Nephron (organoid): ENCODE measurements at regions not wholly inside any gene's neighbourhood (a gene's known extent, or its start where the extent isn't known, plus 50 kb on each side); places are given as distances from the start of the nearest gene placed in this dataset.
A peak's percentile ranks its signal among the peaks of the same experiment; 100 is the strongest.

ENCODE experiments used
- H3K27ac Mint-ChIP-seq, 3 experiments: 2 replicates each; pipeline ENCODE4 v1.8.0; 2020; ENCODE audit warnings: mixed read lengths in 3 of 3, mild to moderate bottlenecking in 2 of 3, moderate library complexity in 1 of 3
- H3K27me3 Mint-ChIP-seq: 2 replicates; pipeline ENCODE4 v1.8.0; 2021; ENCODE audit warnings: low read depth, mild to moderate bottlenecking, moderate library complexity, mixed read lengths
- H3K36me3 Mint-ChIP-seq: 2 replicates; pipeline ENCODE4 v1.8.0; 2020; ENCODE audit warnings: low read depth, mixed read lengths
- H3K4me1 Mint-ChIP-seq: 2 replicates; pipeline ENCODE4 v1.8.0; 2020; ENCODE audit warnings: mixed read lengths
- H3K4me3 Mint-ChIP-seq, 3 experiments: 2 replicates each; pipeline ENCODE4 v1.8.0; 2020; ENCODE audit warnings: mild to moderate bottlenecking in 3 of 3, mixed read lengths in 3 of 3, moderate library complexity in 2 of 3
- H3K9me3 Mint-ChIP-seq: 2 replicates; pipeline ENCODE4 v1.8.0; 2020; ENCODE audit warnings: mixed read lengths
- TF ChIP-seq, protein P1 (sequence below), 3 experiments: fragments of 200-600 bp; sonication (generic); IDR thresholded peaks; one replicate each; pipeline ENCODE4 v1.5.0; 2021; ENCODE audit warnings: antibody characterized with exemption in 3 of 3; ENCODE audit not compliant: unreplicated experiment in 3 of 3

DNA sequence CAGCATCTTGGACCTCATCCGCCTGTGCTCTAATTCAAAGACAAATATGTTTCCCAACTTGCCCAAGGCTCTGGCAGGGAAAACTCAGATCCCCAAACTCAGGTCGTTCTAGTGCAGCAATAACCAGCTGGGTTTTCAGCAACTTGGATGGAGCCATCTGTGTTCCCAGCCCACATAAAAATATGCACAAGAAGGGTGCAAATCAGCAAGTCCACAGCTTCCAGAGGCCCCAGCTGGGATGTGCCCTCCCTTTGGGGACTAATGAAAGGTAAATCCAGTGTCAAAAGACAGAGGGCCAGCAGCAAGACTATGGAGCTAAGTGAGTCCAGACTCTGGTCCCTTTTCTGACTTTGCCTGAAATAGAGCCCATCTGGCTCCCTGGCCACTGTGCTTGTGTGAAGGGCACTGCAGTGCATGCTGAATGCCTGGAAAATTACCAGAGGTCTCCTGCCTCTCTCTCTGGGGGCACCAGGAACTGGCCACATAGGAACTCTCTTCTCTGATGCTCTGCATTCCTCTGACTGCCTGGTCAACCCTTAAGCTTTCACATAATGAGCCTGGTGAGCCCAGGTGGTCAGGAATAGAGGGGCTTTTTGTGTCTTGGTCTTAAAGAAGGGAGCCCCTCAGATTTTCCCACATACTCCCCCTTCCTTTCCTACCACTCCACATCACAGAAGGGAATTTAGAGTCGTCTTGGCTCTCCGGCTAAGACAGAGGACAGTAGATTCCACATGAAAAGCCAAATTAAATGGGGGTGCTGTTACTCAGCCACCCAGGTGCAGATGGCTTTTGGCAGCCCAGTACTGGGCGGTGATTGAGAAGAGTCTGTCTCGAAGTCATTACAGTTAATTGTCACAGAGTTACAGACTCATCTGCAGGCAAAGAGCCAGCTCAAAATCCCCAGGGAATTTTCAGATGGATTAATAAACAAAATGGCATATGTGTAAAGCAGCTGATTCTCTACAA is 88.1 kb upstream of the C1orf21 start:
- H3K27me3 Mint-ChIP-seq = no peaks in the 10 kb centered on the region
- TF ChIP-seq, protein P1, sequence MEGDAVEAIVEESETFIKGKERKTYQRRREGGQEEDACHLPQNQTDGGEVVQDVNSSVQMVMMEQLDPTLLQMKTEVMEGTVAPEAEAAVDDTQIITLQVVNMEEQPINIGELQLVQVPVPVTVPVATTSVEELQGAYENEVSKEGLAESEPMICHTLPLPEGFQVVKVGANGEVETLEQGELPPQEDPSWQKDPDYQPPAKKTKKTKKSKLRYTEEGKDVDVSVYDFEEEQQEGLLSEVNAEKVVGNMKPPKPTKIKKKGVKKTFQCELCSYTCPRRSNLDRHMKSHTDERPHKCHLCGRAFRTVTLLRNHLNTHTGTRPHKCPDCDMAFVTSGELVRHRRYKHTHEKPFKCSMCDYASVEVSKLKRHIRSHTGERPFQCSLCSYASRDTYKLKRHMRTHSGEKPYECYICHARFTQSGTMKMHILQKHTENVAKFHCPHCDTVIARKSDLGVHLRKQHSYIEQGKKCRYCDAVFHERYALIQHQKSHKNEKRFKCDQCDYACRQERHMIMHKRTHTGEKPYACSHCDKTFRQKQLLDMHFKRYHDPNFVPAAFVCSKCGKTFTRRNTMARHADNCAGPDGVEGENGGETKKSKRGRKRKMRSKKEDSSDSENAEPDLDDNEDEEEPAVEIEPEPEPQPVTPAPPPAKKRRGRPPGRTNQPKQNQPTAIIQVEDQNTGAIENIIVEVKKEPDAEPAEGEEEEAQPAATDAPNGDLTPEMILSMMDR (IDR thresholded peaks at IDR 0.05; ENCODE audit: unreplicated experiment in 3 of 3) = no peak
- no peak overlapping the region for H3K4me3 Mint-ChIP-seq
- H3K27ac Mint-ChIP-seq = peak overlapping the region in 2 of 3 experiments; percentile 68 to 96
- H3K36me3 Mint-ChIP-seq = no peaks in the 10 kb centered on the region
- H3K9me3 Mint-ChIP-seq = peaks cover 7% of the 10 kb centered on the region
- H3K4me1 Mint-ChIP-seq = peaks cover 34% of the 10 kb centered on the region

DNA sequence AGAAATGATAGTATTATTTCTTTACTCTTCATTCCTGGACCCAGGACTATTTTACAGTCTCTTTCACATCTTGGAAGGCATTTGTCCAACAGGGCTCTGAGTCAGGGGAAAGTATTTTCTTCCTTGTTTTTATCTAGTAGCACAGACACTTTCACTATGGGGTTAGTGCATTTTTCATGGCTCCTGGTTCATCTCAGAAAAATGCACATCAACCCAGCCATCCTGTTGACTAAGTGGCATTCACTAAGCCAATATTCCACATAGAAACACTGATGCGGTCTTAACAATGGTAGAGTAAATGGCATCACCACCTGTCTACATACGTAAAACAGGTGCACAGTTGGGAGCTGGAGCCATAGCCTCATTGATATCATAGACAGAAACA is 87.4 kb upstream of the C1orf21 start:
- no peaks in the 10 kb centered on the region for H3K36me3 Mint-ChIP-seq
- H3K4me3 Mint-ChIP-seq = no peak overlapping the region
- no peaks in the 10 kb centered on the region for H3K27me3 Mint-ChIP-seq
- TF ChIP-seq, protein P1 (IDR thresholded peaks at IDR 0.05; ENCODE audit: unreplicated experiment in 3 of 3) = no peak
- H3K9me3 Mint-ChIP-seq = peaks cover 14% of the 10 kb centered on the region
- peaks cover 34% of the 10 kb centered on the region for H3K4me1 Mint-ChIP-seq
- peak overlapping the region in 1 of 3 experiments; percentile 68 for H3K27ac Mint-ChIP-seq

- TF ChIP-seq, protein P1 (IDR thresholded peaks at IDR 0.05; ENCODE audit: unreplicated experiment in 3 of 3) = no peak
- peak overlapping the region in 1 of 3 experiments; percentile 44 for H3K27ac Mint-ChIP-seq
- H3K36me3 Mint-ChIP-seq = no peaks in the 10 kb centered on the region
- H3K4me3 Mint-ChIP-seq = no peak overlapping the region
- H3K9me3 Mint-ChIP-seq = peaks cover 18% of the 10 kb centered on the region
- peaks cover 34% of the 10 kb centered on the region for H3K4me1 Mint-ChIP-seq
- no peaks in the 10 kb centered on the region for H3K27me3 Mint-ChIP-seq
Measured at GRCh38 chr1:184299796-184300195, 87.0 kb upstream of the C1orf21 start.

DNA sequence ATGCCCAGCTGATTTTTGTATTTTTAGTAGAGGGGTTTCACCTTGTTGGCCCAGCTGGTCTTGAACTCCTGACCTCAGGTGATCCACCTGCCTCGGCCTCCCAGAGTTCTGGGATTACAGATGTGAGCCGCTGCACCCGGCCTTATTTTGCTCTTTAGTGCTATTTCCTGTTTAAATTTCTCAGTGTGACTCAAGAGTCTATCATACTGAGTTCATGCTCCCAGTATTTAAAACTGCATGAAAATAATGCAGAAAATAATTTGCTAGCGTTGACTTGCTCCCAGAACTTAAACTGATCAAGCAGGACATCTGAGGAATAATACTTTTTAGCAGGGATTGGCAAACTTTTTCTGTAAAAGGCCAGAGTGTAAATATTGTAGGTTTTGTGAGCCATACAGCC is 86.4 kb upstream of the C1orf21 start:
- H3K9me3 Mint-ChIP-seq = peaks cover 25% of the 10 kb centered on the region
- TF ChIP-seq, protein P1 (IDR thresholded peaks at IDR 0.05; ENCODE audit: unreplicated experiment in 3 of 3) = no peak
- H3K36me3 Mint-ChIP-seq = no peaks in the 10 kb centered on the region
- no peak overlapping the region for H3K4me3 Mint-ChIP-seq
- no peaks in the 10 kb centered on the region for H3K27me3 Mint-ChIP-seq
- no peak overlapping the region for H3K27ac Mint-ChIP-seq
- H3K4me1 Mint-ChIP-seq = peaks cover 34% of the 10 kb centered on the region

GRCh38 chr1:184301227-184301626 is 85.6 kb upstream of the C1orf21 start:
- H3K27me3 Mint-ChIP-seq = no peaks in the 10 kb centered on the region
- peaks cover 32% of the 10 kb centered on the region for H3K9me3 Mint-ChIP-seq
- no peak overlapping the region for H3K4me3 Mint-ChIP-seq
- H3K36me3 Mint-ChIP-seq = peaks cover 4% of the 10 kb centered on the region
- H3K27ac Mint-ChIP-seq = no peak overlapping the region
- H3K4me1 Mint-ChIP-seq = peaks cover 32% of the 10 kb centered on the region
- TF ChIP-seq, protein P1 (IDR thresholded peaks at IDR 0.05; ENCODE audit: unreplicated experiment in 3 of 3) = no peak
